Calu3 (cell line): ENCODE measurements at regions not wholly inside any gene's neighbourhood (a gene's known extent, or its start where the extent isn't known, plus 50 kb on each side); places are given as distances from the start of the nearest gene placed in this dataset.

Experiments
- BruUV-seq: library from RNA; stranded (reverse); fragments of 400-500 nt; replicated peaks from 2 replicates; lab custom pipeline; 2021; lab: Mats Ljungman, UMichigan
- CTCF ChIA-PET: fragments of 300-600 bp; sonication (Branson Sonifier 250); formaldehyde crosslinking; loops from one replicate; lab custom pipeline; 2022; ENCODE audit warnings: antibody characterized with exemption; lab: Charles Lee
- DNase-seq: peaks from one replicate; pipeline ENCODE4 v3.0.0; 2022
- H3K27ac Mint-ChIP-seq: one replicate; pipeline ENCODE4 v1.8.0; 2022; ENCODE audit warnings: mixed read lengths; ENCODE audit not compliant: unreplicated experiment
- H3K27me3 Mint-ChIP-seq: one replicate; pipeline ENCODE4 v1.8.0; 2022; ENCODE audit warnings: mixed read lengths; ENCODE audit not compliant: unreplicated experiment
- H3K36me3 Mint-ChIP-seq: one replicate; pipeline ENCODE4 v1.8.0; 2022; ENCODE audit warnings: mild to moderate bottlenecking, moderate library complexity, mixed read lengths; ENCODE audit not compliant: insufficient read depth, unreplicated experiment
- H3K4me1 Mint-ChIP-seq: one replicate; pipeline ENCODE4 v1.8.0; 2022; ENCODE audit warnings: mild to moderate bottlenecking, low read depth, mixed read lengths; ENCODE audit not compliant: unreplicated experiment
- H3K4me3 Mint-ChIP-seq: one replicate; pipeline ENCODE4 v1.8.0; 2022; ENCODE audit warnings: mild to moderate bottlenecking, low read depth, moderate library complexity, mixed read lengths; ENCODE audit not compliant: unreplicated experiment
- H3K9me3 Mint-ChIP-seq: one replicate; pipeline ENCODE4 v1.8.0; 2022; ENCODE audit warnings: low read depth, mixed read lengths; ENCODE audit not compliant: unreplicated experiment
- CTCF ChIP-seq: fragments of 200-600 bp; IDR thresholded peaks from one replicate; pipeline ENCODE4 v1.8.0; 2022; ENCODE audit warnings: antibody characterized with exemption; ENCODE audit not compliant: unreplicated experiment
- intact Hi-C: fragments of 100-400 bp; cut with micrococcal nuclease; formaldehyde crosslinking; loops from one replicate; pipeline ENCODE4 v1.10.0; 2022; ENCODE audit not compliant: unreplicated experiment

GRCh38 chr1:198908995-198909394 is 270.2 kb downstream of the PTPRC start:
- CTCF ChIA-PET, result no interaction called here
- Mint-ChIP-seq H3K9me3 (no peaks in the 10 kb centered on the region), H3K4me1 (peaks cover 73% of the 10 kb centered on the region), H3K27me3 (no peaks in the 10 kb centered on the region), H3K27ac (no peak overlapping the region), H3K4me3 (no peak overlapping the region), H3K36me3 (peaks cover 26% of the 10 kb centered on the region)
- no peak for TF ChIP-seq CTCF
- DNase-seq, result no peak
- intact Hi-C loops, result no loop called here
- no TSS peak for BruUV-seq

- intact Hi-C loops, result no loop called here
- no peaks in the 10 kb centered on the region for H3K27me3 Mint-ChIP-seq
- DNase-seq, result no peak
- TF ChIP-seq CTCF, result no peak
- H3K9me3 Mint-ChIP-seq, result no peaks in the 10 kb centered on the region
- H3K4me1 Mint-ChIP-seq, result peaks cover 63% of the 10 kb centered on the region
- no peak overlapping the region for H3K4me3 Mint-ChIP-seq
- H3K36me3 Mint-ChIP-seq, result peaks cover 19% of the 10 kb centered on the region
- H3K27ac Mint-ChIP-seq, result no peak overlapping the region
- CTCF ChIA-PET, result no interaction called here
- BruUV-seq, result no TSS peak
These were observed 271.1 kb downstream of the PTPRC start for GRCh38 chr1:198909973-198910372.

GRCh38 chr1:198910816-198911215 is 272.0 kb downstream of the PTPRC start:
- no peak for TF ChIP-seq CTCF
- BruUV-seq, result no TSS peak
- Mint-ChIP-seq H3K9me3 (no peaks in the 10 kb centered on the region), H3K27ac (no peak overlapping the region), H3K4me3 (no peak overlapping the region), H3K36me3 (peaks cover 19% of the 10 kb centered on the region), H3K27me3 (no peaks in the 10 kb centered on the region), H3K4me1 (peaks cover 60% of the 10 kb centered on the region)
- CTCF ChIA-PET, result no interaction called here
- intact Hi-C loops, result no loop called here
- no peak for DNase-seq

- no peak for DNase-seq
- H3K27me3 Mint-ChIP-seq, result no peaks in the 10 kb centered on the region
- H3K36me3 Mint-ChIP-seq, result peaks cover 11% of the 10 kb centered on the region
- intact Hi-C loops, result no loop called here
- H3K9me3 Mint-ChIP-seq, result no peaks in the 10 kb centered on the region
- H3K4me3 Mint-ChIP-seq, result no peak overlapping the region
- peaks cover 57% of the 10 kb centered on the region for H3K4me1 Mint-ChIP-seq
- no peak overlapping the region for H3K27ac Mint-ChIP-seq
- no TSS peak for BruUV-seq
- no peak for TF ChIP-seq CTCF
- CTCF ChIA-PET, result no interaction called here
These were observed 273.2 kb downstream of the PTPRC start for GRCh38 chr1:198912046-198912445.
